ENCODE measurements at regions not wholly inside any gene's neighbourhood (a gene's known extent, or its start where the extent isn't known, plus 50 kb on each side); places are given as distances from the start of the nearest gene placed in this dataset.

DNA sequence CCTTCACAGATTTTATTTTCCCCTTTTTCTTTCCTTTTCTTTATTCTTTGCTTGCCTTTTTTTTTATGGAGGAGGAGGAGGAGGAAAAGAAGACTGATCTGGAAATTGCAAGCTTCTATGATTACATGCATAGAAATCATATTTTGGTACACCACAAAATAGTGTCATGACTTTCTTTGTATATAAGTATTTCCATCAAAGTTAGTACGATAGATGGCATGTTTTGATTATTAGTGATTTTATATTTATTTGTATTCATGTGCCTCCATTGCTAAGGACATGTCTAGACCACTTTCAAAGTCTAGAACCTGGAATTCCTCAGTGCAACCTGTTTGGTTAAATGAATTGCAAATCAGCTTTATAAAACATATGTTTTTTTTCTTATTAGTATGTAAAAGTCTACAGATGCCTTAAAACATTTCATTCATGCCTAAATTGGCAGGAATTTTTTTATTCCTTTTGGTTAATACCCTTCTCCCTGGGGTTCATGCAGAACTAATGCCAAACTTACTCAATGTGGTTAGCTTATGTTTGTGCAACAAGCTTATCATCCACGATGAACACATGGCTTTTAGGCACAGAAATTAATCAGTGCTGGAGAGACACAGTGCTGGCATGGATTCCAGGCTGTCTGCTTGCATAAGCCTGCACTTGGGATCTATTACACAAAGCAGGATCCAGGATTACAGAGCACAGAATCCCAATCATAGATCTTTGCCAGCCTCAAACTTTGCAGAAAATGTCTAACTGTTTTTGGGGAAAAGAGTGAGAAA, 213.1 kb downstream of the CHRM2 start:
- TF ChIP-seq, protein P1, sequence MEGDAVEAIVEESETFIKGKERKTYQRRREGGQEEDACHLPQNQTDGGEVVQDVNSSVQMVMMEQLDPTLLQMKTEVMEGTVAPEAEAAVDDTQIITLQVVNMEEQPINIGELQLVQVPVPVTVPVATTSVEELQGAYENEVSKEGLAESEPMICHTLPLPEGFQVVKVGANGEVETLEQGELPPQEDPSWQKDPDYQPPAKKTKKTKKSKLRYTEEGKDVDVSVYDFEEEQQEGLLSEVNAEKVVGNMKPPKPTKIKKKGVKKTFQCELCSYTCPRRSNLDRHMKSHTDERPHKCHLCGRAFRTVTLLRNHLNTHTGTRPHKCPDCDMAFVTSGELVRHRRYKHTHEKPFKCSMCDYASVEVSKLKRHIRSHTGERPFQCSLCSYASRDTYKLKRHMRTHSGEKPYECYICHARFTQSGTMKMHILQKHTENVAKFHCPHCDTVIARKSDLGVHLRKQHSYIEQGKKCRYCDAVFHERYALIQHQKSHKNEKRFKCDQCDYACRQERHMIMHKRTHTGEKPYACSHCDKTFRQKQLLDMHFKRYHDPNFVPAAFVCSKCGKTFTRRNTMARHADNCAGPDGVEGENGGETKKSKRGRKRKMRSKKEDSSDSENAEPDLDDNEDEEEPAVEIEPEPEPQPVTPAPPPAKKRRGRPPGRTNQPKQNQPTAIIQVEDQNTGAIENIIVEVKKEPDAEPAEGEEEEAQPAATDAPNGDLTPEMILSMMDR (IDR thresholded peaks at IDR 0.05) = no peak

DNA sequence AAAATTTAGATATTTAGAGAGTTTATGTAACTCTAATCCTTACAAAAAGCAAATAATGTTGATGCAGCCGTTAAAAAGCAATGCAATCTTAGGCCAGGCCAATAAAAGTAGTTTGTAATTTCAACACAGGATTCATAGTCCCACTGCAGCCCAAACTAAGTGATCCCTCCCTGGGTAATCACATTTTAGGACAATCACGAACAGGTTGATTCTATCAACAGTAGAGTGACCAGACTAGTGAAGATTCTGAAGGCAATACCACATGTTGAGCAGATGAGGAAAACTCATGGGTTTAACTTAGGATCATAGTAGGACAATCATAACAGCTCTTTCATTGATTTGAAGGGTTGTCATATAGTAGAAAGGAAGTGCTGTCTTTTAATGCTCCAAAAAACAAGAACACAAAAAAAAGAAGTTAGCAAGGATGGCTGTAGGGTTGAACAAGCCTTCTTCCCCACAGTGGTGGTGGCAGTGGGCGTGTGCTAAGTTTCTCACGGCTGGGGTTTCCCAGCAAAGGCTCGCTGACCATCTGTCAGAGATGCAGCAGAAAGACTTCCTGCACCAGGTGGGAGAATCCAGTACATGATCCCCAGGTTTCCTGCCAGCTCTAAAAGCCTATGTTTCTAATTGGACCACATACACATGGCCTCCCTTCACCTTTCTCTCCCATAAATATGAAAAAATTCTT, 212.2 kb downstream of the CHRM2 start:
- TF ChIP-seq, protein P1 (IDR thresholded peaks at IDR 0.05) = no peak

DNA sequence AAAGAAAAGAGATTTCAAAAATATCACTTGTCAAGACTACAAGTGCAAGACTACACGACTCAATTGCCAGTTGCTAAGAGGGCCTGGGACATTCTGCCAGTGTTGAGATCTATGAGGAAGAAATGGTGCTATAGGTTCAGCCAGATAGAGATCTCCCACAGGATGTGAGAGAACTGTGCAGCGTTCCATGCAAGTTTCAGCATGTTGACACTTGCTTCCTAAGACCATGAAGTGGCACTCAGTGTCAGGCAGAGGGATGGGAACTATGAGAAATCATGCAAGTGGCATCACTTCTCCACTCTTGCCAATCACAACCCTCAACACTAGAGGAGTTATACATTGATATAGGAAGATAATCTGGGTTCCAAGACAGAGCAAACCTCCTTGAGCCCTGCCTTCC, 210.3 kb downstream of the CHRM2 start:
- TF ChIP-seq, protein P1 (IDR thresholded peaks at IDR 0.05) = no peak

DNA sequence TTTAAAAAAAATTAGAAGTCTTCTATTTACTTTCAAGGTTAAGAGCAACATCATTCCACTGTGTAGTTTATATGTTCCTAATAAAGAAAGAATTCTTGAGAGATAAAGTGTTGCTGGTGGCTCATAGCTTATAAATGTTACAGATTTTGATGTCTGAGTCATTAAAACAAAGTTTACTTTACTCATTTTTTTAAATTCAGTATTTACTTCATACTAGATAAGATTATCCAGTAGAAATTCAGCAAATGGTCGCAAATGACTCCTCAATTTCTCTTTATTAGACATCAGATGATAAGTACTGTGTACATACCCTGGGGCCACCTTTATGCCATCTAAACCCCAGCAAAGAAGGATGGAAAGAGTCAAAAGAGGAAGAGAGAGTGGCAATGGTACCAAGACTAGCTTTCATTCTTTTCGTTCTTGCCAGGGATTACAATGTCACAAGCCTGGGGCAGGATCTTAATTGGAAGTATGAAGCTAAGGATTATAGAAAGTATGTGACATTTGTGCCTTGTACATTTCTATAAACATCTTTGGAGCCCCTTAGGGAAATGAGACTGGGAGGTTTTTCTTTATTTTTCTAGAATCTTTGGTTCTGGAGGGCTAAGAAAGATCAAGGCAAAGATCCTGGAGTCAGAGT, 206.1 kb downstream of the CHRM2 start:
- TF ChIP-seq, protein P1 (IDR thresholded peaks at IDR 0.05) = no peak

DNA sequence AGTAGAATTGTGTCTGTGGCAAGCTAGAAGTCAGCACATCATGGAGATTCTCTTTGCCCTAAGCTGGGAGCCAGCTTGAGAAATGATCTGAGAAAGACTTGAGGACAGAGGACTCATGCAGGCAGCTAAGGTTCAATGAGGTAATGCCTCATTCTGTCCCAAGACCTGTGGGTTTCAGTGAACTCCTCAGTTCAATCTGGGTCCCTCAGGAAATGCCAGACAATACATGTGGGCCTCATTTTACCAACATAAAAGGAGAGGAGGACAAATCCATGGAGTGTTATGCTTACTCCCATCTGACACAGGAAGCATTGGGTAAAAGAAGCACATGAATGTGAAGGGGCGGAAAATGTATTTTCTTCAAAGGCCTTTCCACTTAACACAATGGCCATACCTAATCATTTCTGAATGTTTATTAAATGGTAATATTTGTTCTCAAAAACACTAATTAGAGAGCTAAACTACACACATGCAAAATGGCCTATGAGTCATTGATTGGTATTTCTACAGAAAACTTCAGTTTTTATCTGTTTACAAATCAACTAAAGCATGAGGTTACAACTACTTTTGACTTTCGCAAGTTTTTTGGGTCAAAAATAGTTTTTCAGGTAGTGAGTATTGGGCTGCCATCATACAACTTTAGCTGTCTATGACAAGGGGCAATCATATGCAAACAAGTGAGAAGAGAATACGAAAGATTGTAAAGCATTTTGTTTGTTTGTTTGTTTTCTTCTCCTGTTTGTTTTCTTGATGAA, 205.3 kb downstream of the CHRM2 start:
- TF ChIP-seq, protein P1 (IDR thresholded peaks at IDR 0.05) = no peak

Data from LNCAP (cell line).